H1 (cell line): ENCODE measurements at regions not wholly inside any gene's neighbourhood (a gene's known extent, or its start where the extent isn't known, plus 50 kb on each side); places are given as distances from the start of the nearest gene placed in this dataset.

Source experiments
- CTCF ChIA-PET: fragments of 300-600 bp; sonication (Branson Sonifier 250); formaldehyde crosslinking; loops from one replicate; lab custom pipeline; 2021; ENCODE audit not compliant: partially characterized antibody; lab: Charles Lee
- POLR2A ChIA-PET: fragments of 300-600 bp; sonication (Branson Sonifier 250); formaldehyde crosslinking; loops from one replicate; lab custom pipeline; 2021; ENCODE audit warnings: inconsistent platforms; ENCODE audit not compliant: partially characterized antibody; lab: Charles Lee
- DNase-seq, 2 experiments: peaks; one replicate each; pipeline versions ENCODE4 v3.0.0 to v3.0.0-alpha.2; 2010 to 2022; ENCODE audit warnings: low spot score in 2 of 2, low read depth in 1 of 2, mixed read lengths in 1 of 2
- FAIRE-seq: peaks from 2 replicates; lab custom pipeline; 2011; peaks lifted over from hg19 to GRCh38; lab: Jason Lieb, UNC
- H2AFZ ChIP-seq: 2 replicates; pipeline ENCODE4 v1.8.1; 2012; ENCODE audit warnings: low read length, inconsistent platforms
- H2AK5ac ChIP-seq: 2 replicates; pipeline ENCODE4 v1.6.1; 2013; ENCODE audit warnings: low read depth, low read length
- H2BK120ac ChIP-seq: replicated peaks from 2 replicates; pipeline ENCODE3; 2013; ENCODE audit warnings: low read depth, low read length, inconsistent platforms
- H2BK12ac ChIP-seq: 2 replicates; pipeline ENCODE4 v1.6.1; 2013; ENCODE audit warnings: low read depth, low read length
- H2BK15ac ChIP-seq: 2 replicates; pipeline ENCODE4 v1.6.1; 2013; ENCODE audit warnings: low read length
- H2BK20ac ChIP-seq: 2 replicates; pipeline ENCODE4 v1.6.1; 2013; ENCODE audit warnings: low read length
- H2BK5ac ChIP-seq: 2 replicates; pipeline ENCODE4 v1.6.1; 2013; ENCODE audit warnings: low read depth, low read length
- H3K14ac ChIP-seq: 2 replicates; pipeline ENCODE4 v1.6.1; 2013; ENCODE audit warnings: inconsistent platforms; ENCODE audit not compliant: insufficient read length
- H3K18ac ChIP-seq: 2 replicates; pipeline ENCODE4 v1.6.1; 2013; ENCODE audit warnings: low read length; ENCODE audit errors: extremely low read depth
- H3K23ac ChIP-seq: 2 replicates; pipeline ENCODE4 v1.6.1; 2013; ENCODE audit warnings: inconsistent platforms; ENCODE audit not compliant: insufficient read length
- H3K23me2 ChIP-seq: 2 replicates; pipeline ENCODE4 v1.6.1; 2013; ENCODE audit warnings: low read depth, low read length
- H3K27ac ChIP-seq: 2 replicates; pipeline ENCODE4 v1.6.1; 2011; ENCODE audit warnings: low read depth, low read length, inconsistent platforms
- H3K27me3 ChIP-seq, 4 experiments: replicated peaks in 1 of 4; 1 replicate in 1 of 4; 2 replicates in 3 of 4; pipeline versions ENCODE4 v1.6.1 to v1.8.1; 2011 to 2013; ENCODE audit warnings: low read length in 3 of 4, mild to moderate bottlenecking in 3 of 4, inconsistent platforms in 2 of 4, mixed read lengths in 2 of 4, moderate library complexity in 1 of 4; ENCODE audit not compliant: control insufficient read depth in 3 of 4, insufficient read depth in 3 of 4; ENCODE audit errors: extremely low read depth in 1 of 4
- H3K36me3 ChIP-seq, 4 experiments: 2 replicates each; pipeline versions ENCODE4 v1.6.1 to v1.8.1; 2011 to 2013; ENCODE audit warnings: mild to moderate bottlenecking in 4 of 4, low read length in 3 of 4, moderate library complexity in 2 of 4, control low read depth in 1 of 4, inconsistent platforms in 1 of 4; ENCODE audit not compliant: insufficient read depth in 4 of 4, control insufficient read depth in 2 of 4
- H3K4ac ChIP-seq: replicated peaks from 2 replicates; pipeline ENCODE3; 2013; ENCODE audit warnings: low read length, low read depth, mixed read lengths, inconsistent platforms; ENCODE audit not compliant: insufficient read length
- H3K4me1 ChIP-seq, 4 experiments: replicated peaks in 1 of 4; 1 replicate in 1 of 4; 2 replicates in 3 of 4; pipeline versions ENCODE4 v1.6.1 to v1.8.1; 2011 to 2013; ENCODE audit warnings: low read length in 3 of 4, inconsistent platforms in 2 of 4, mixed read lengths in 1 of 4; ENCODE audit not compliant: insufficient read depth in 4 of 4, control insufficient read depth in 3 of 4
- H3K4me2 ChIP-seq, 2 experiments: 2 replicates each; pipeline versions ENCODE4 v1.6.1 to v1.8.1; 2011 to 2013; ENCODE audit warnings: low read depth in 2 of 2, low read length in 2 of 2, control low read depth in 1 of 2, inconsistent platforms in 1 of 2, mild to moderate bottlenecking in 1 of 2; ENCODE audit not compliant: insufficient read depth in 1 of 2
- H3K4me3 ChIP-seq, 4 experiments: fragments of 200-600, 300-600 bp in 1 of 4; sonication (generic), shearing (Covaris generic), sonication (Bioruptor Twin) in 1 of 4; 2 replicates each; pipeline versions ENCODE4 v1.5.1 to v1.8.1; 2011 to 2016; ENCODE audit warnings: low read length in 4 of 4, low read depth in 3 of 4, control low read depth in 2 of 4, inconsistent platforms in 2 of 4, mild to moderate bottlenecking in 2 of 4, mixed read lengths in 1 of 4, moderate library complexity in 1 of 4; ENCODE audit not compliant: insufficient read depth in 2 of 4; ENCODE audit errors: extremely low read depth in 1 of 4
- H3K56ac ChIP-seq: replicated peaks from 2 replicates; pipeline ENCODE3; 2013; ENCODE audit warnings: low read depth, mild to moderate bottlenecking, mixed read lengths, low read length, inconsistent platforms; ENCODE audit not compliant: insufficient read length
- H3K79me1 ChIP-seq: 2 replicates; pipeline ENCODE4 v1.6.1; 2013; ENCODE audit warnings: low read depth, low read length, control low read depth
- H3K79me2 ChIP-seq, 2 experiments: 2 replicates each; pipeline versions ENCODE4 v1.6.1 to v1.8.1; 2012 to 2013; ENCODE audit warnings: low read length in 2 of 2, mild to moderate bottlenecking in 2 of 2, inconsistent platforms in 1 of 2; ENCODE audit not compliant: insufficient read depth in 2 of 2, control insufficient read depth in 1 of 2
- H3K9ac ChIP-seq, 4 experiments: replicated peaks in 1 of 4; 1 replicate in 1 of 4; 2 replicates in 3 of 4; pipeline versions ENCODE4 v1.6.1 to v1.8.1; 2011 to 2013; ENCODE audit warnings: low read depth in 3 of 4, low read length in 3 of 4, control low read depth in 2 of 4, mild to moderate bottlenecking in 2 of 4, moderate library complexity in 2 of 4, inconsistent platforms in 1 of 4; ENCODE audit errors: extremely low read depth in 1 of 4
- H3K9me3 ChIP-seq, 2 experiments: 2 replicates each; pipeline versions ENCODE4 v1.6.1 to v1.8.1; 2012 to 2013; ENCODE audit warnings: mild to moderate bottlenecking in 2 of 2, moderate library complexity in 2 of 2, control low read depth in 1 of 2, inconsistent platforms in 1 of 2, low read depth in 1 of 2, low read length in 1 of 2, mixed read lengths in 1 of 2; ENCODE audit not compliant: insufficient read depth in 2 of 2
- H4K20me1 ChIP-seq, 2 experiments: replicated peaks in 1 of 2; 2 replicates each; pipeline versions ENCODE3 to v1.8.1; 2011 to 2013; ENCODE audit warnings: inconsistent platforms in 2 of 2, low read length in 2 of 2, mild to moderate bottlenecking in 1 of 2; ENCODE audit not compliant: insufficient read depth in 2 of 2, control insufficient read depth in 1 of 2
- H4K5ac ChIP-seq: 2 replicates; pipeline ENCODE4 v1.6.1; 2013; ENCODE audit warnings: low read length, low read depth, mixed read lengths, inconsistent platforms; ENCODE audit not compliant: insufficient read length
- H4K8ac ChIP-seq: 2 replicates; pipeline ENCODE4 v1.8.0; 2013; ENCODE audit warnings: mild to moderate bottlenecking, moderate library complexity, low read length, inconsistent platforms; ENCODE audit not compliant: insufficient read depth; ENCODE audit errors: extremely low read depth
- H4K91ac ChIP-seq: replicated peaks from 2 replicates; pipeline ENCODE3; 2013; ENCODE audit warnings: low read length, mixed read lengths, inconsistent platforms; ENCODE audit not compliant: insufficient read length
- ASH2L ChIP-seq: fragments of 200-600, 300-600 bp; sonication (generic); IDR thresholded peaks from one replicate; pipeline ENCODE4 v1.7.1; 2017; ENCODE audit warnings: low read length
- GABPA ChIP-seq: IDR thresholded peaks from 2 replicates; pipeline ENCODE4 v1.6.1; 2011; ENCODE audit warnings: mild to moderate bottlenecking, low read length, moderate library complexity, borderline replicate concordance; ENCODE audit not compliant: insufficient read depth
- KDM4A ChIP-seq: IDR thresholded peaks from one replicate; pipeline ENCODE4 v1.7.1; 2012; ENCODE audit warnings: low read depth, mild to moderate bottlenecking, moderate library complexity, low read length, inconsistent platforms; ENCODE audit not compliant: severe bottlenecking
- POLR2A ChIP-seq, 2 experiments: IDR thresholded peaks; 1 replicate in 1 of 2; 2 replicates in 1 of 2; pipeline ENCODE4 v1.6.1; 2011; ENCODE audit warnings: low read depth in 2 of 2, low read length in 2 of 2, mild to moderate bottlenecking in 2 of 2; ENCODE audit errors: control extremely low read depth in 1 of 2
- POU5F1 ChIP-seq: IDR thresholded peaks from 2 replicates; pipeline ENCODE4 v1.6.1; 2011; ENCODE audit warnings: low read depth, mild to moderate bottlenecking, low read length, moderate library complexity
- RFX5 ChIP-seq: IDR thresholded peaks from 2 replicates; pipeline ENCODE4 v1.6.1; 2011; ENCODE audit warnings: low read depth, low read length, improper control_type of control experiment, borderline replicate concordance
- SAP30 ChIP-seq: fragments of 300-600 bp; sonication (generic); IDR thresholded peaks from 2 replicates; pipeline ENCODE4 v1.7.1; 2012; ENCODE audit warnings: low read length, moderate library complexity, mild to moderate bottlenecking, inconsistent platforms; ENCODE audit not compliant: insufficient read depth, insufficient replicate concordance
- SIX5 ChIP-seq: IDR thresholded peaks from 2 replicates; pipeline ENCODE4 v1.6.1; 2011; ENCODE audit warnings: mild to moderate bottlenecking, low read depth, low read length
- TAF1 ChIP-seq: IDR thresholded peaks from 2 replicates; pipeline ENCODE4 v1.6.1; 2011; ENCODE audit warnings: mild to moderate bottlenecking, low read depth, low read length
- TEAD4 ChIP-seq: IDR thresholded peaks from 2 replicates; pipeline ENCODE4 v1.6.1; 2012; ENCODE audit warnings: low read depth, low read length, inconsistent platforms, mixed read lengths
- WGBS, 2 experiments: shearing (Covaris generic) in 1 of 2; methylation state at CpG; one replicate each; pipeline versions ENCODE4 v1.1.6 to v1.1.7; 2013 to 2015; ENCODE audit warnings: low lambda C conversion rate in 2 of 2, mixed read lengths in 2 of 2, inconsistent platforms in 1 of 2, low coverage in 1 of 2, missing lambda C conversion rate in 1 of 2; ENCODE audit not compliant: insufficient replicate concordance in 2 of 2, insufficient coverage in 1 of 2, insufficient read length in 1 of 2; ENCODE audit errors: extremely low coverage in 1 of 2, missing lambda C conversion rate in 1 of 2; 5-methylcytosine and 5-hydroxymethylcytosine counted together
- TF ChIP-seq, protein P1 (sequence below): IDR thresholded peaks from 2 replicates; pipeline ENCODE4 v1.6.1; 2012; ENCODE audit warnings: inconsistent platforms
- TF ChIP-seq, protein P2 (sequence below), 3 experiments: IDR thresholded peaks; 1 replicate in 2 of 3; 2 replicates in 1 of 3; pipeline versions ENCODE4 v1.5.1 to v1.6.1; 2011; ENCODE audit warnings: low read length in 3 of 3, mild to moderate bottlenecking in 3 of 3, inconsistent platforms in 2 of 3, low read depth in 1 of 3, moderate library complexity in 1 of 3; ENCODE audit not compliant: insufficient read depth in 1 of 3; ENCODE audit errors: control extremely low read depth in 1 of 3

DNA sequence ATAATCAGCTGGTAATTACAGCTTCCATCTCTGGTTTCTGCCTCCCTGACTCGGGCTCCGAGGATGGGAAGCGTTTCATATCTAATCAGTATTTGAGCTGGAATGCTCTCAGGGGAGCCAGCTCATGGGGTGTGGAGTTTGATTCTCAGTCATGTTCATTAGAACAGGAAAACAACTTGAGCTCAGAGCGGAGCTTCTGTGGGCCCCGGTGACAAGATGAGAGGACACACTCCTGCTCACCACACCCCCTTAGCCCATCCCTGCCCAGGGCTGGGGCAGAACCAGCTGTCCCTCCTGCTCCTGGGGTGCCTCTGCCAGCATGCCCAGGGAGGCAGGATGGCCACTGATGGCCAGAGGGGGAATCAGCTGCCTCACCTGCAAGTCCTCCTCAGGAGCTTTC lies 726.0 kb downstream of the PTPRU start:
- H3K23me2 ChIP-seq, result no peaks in the 10 kb centered on the region
- no peaks in the 10 kb centered on the region for H3K27me3 ChIP-seq
- H3K4me2 ChIP-seq, result no peak overlapping the region
- no peak for FAIRE-seq
- peaks cover 0 to 5% (median 0%) of the 10 kb centered on the region in 4 experiments; a peak in 2 of 7 replicates for H3K4me1 ChIP-seq
- H3K79me2 ChIP-seq, result no peaks in the 10 kb centered on the region
- ChIA-PET POLR2A (no interaction called here), CTCF (interaction anchor here (0.6 to 1.2 kb wide), 3 partner anchors 9 to 68 kb away, joined by 3 read pairs; no protein-coding TSS in a partner anchor)
- H2BK20ac ChIP-seq, result no peak overlapping the region
- H2BK15ac ChIP-seq, result no peak overlapping the region
- H4K5ac ChIP-seq, result no peak overlapping the region
- 92% methylated on average over 5 of the region's 5 CpGs; no CpG with 5 or more reads in 1 of the 2 experiments for WGBS, 2 experiments
- no peak overlapping the region for H3K4ac ChIP-seq
- no peak overlapping the region for H3K9ac ChIP-seq
- H3K23ac ChIP-seq, result no peak overlapping the region
- DNase-seq, result no peak
- TF ChIP-seq POU5F1 (no peak), KDM4A (no peak), POLR2A (IDR thresholded peaks at IDR 0.05; ENCODE audit: control extremely low read depth in 1 of 2, low read depth in 2 of 2, low read length in 2 of 2) (no peak), TEAD4 (no peak), TAF1 (no peak), SAP30 (no peak), GABPA (no peak), RFX5 (no peak), SIX5 (no peak), ASH2L (no peak)
- TF ChIP-seq, protein P1, sequence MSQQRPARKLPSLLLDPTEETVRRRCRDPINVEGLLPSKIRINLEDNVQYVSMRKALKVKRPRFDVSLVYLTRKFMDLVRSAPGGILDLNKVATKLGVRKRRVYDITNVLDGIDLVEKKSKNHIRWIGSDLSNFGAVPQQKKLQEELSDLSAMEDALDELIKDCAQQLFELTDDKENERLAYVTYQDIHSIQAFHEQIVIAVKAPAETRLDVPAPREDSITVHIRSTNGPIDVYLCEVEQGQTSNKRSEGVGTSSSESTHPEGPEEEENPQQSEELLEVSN, result no peak
- TF ChIP-seq, protein P2, sequence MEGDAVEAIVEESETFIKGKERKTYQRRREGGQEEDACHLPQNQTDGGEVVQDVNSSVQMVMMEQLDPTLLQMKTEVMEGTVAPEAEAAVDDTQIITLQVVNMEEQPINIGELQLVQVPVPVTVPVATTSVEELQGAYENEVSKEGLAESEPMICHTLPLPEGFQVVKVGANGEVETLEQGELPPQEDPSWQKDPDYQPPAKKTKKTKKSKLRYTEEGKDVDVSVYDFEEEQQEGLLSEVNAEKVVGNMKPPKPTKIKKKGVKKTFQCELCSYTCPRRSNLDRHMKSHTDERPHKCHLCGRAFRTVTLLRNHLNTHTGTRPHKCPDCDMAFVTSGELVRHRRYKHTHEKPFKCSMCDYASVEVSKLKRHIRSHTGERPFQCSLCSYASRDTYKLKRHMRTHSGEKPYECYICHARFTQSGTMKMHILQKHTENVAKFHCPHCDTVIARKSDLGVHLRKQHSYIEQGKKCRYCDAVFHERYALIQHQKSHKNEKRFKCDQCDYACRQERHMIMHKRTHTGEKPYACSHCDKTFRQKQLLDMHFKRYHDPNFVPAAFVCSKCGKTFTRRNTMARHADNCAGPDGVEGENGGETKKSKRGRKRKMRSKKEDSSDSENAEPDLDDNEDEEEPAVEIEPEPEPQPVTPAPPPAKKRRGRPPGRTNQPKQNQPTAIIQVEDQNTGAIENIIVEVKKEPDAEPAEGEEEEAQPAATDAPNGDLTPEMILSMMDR (IDR thresholded peaks at IDR 0.05; ENCODE audit: control extremely low read depth in 1 of 3, insufficient read depth in 1 of 3, low read depth in 1 of 3, low read length in 3 of 3), result no peak
- no peak overlapping the region for H3K18ac ChIP-seq
- no peak overlapping the region for H2BK120ac ChIP-seq
- H2AK5ac ChIP-seq, result no peak overlapping the region
- H4K91ac ChIP-seq, result no peak overlapping the region
- no peaks in the 10 kb centered on the region for H4K20me1 ChIP-seq
- H3K14ac ChIP-seq, result no peak overlapping the region
- H3K36me3 ChIP-seq, result no peaks in the 10 kb centered on the region
- H3K9me3 ChIP-seq, result no peaks in the 10 kb centered on the region
- no peaks in the 10 kb centered on the region for H3K79me1 ChIP-seq
- no peak overlapping the region for H2AFZ ChIP-seq
- H3K4me3 ChIP-seq, result no peak overlapping the region
- H3K27ac ChIP-seq, result no peak overlapping the region
- no peak overlapping the region for H3K56ac ChIP-seq
- H4K8ac ChIP-seq, result peak overlapping the region; percentile 57; the same call in 1 of the 2 replicates
- no peak overlapping the region for H2BK12ac ChIP-seq
- no peak overlapping the region for H2BK5ac ChIP-seq
